ENCODE measurements at regions not wholly inside any gene's neighbourhood (a gene's known extent, or its start where the extent isn't known, plus 50 kb on each side); places are given as distances from the start of the nearest gene placed in this dataset.

DNA sequence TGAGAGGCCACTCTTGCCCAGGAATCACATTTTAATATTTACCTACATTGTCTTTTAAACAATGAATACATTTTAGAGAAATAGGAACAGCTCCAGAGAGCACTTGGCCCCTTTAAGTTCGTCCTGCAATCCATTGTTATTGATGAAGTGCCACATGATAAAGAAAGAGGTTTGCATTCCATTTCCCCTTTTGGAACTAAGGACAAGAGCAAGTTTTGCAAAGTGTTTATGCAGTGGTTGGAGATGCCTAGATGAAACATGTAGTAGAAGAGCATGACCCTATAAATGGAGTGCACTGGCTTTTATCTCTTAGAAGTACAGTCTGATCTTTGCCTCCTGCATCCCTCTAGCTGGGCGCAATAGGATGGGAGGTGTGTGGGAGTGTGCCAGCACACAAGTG, 118.7 kb upstream of the CNTNAP5 start:
- Mint-ChIP-seq H3K9me3 (peaks cover 11% of the 10 kb centered on the region), H3K4me3 (peak overlapping the region; percentile 12; the same call in 1 of the 2 replicates), H3K4me1 (peaks cover 31% of the 10 kb centered on the region), H3K27me3 (ENCODE audit: low read depth) (peaks cover 17% of the 10 kb centered on the region), H3K36me3 (peaks cover 10% of the 10 kb centered on the region), H3K27ac (no peak overlapping the region)
- ATAC-seq, result no peak
- ChIA-PET POLR2A (no interaction called here), CTCF (no interaction called here)
- TF ChIP-seq ZNF219 (CRISPR knock-in tag; IDR thresholded peaks at IDR 0.05; ENCODE audit: borderline replicate concordance) (no peak), ZNF396 (CRISPR knock-in tag; IDR thresholded peaks at IDR 0.05; ENCODE audit: borderline replicate concordance) (no peak), CBFB (CRISPR knock-in tag; IDR thresholded peaks at IDR 0.05; ENCODE audit: low read depth) (no peak), ZNF138 (CRISPR knock-in tag; conservative IDR thresholded peaks at IDR 0.05) (no peak), SMAD4 (CRISPR knock-in tag; IDR thresholded peaks at IDR 0.05) (no peak), ESRRA (CRISPR knock-in tag; IDR thresholded peaks at IDR 0.05; ENCODE audit: borderline replicate concordance) (no peak)
- TF ChIP-seq, protein P1, sequence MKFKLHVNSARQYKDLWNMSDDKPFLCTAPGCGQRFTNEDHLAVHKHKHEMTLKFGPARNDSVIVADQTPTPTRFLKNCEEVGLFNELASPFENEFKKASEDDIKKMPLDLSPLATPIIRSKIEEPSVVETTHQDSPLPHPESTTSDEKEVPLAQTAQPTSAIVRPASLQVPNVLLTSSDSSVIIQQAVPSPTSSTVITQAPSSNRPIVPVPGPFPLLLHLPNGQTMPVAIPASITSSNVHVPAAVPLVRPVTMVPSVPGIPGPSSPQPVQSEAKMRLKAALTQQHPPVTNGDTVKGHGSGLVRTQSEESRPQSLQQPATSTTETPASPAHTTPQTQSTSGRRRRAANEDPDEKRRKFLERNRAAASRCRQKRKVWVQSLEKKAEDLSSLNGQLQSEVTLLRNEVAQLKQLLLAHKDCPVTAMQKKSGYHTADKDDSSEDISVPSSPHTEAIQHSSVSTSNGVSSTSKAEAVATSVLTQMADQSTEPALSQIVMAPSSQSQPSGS (CRISPR knock-in tag; IDR thresholded peaks at IDR 0.05; ENCODE audit: borderline replicate concordance, low read depth), result no peak
- TF ChIP-seq, protein P2, sequence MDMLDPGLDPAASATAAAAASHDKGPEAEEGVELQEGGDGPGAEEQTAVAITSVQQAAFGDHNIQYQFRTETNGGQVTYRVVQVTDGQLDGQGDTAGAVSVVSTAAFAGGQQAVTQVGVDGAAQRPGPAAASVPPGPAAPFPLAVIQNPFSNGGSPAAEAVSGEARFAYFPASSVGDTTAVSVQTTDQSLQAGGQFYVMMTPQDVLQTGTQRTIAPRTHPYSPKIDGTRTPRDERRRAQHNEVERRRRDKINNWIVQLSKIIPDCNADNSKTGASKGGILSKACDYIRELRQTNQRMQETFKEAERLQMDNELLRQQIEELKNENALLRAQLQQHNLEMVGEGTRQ (CRISPR knock-in tag; IDR thresholded peaks at IDR 0.05), result no peak
- DNase-seq (ENCODE audit: low spot score), result no peak

DNA sequence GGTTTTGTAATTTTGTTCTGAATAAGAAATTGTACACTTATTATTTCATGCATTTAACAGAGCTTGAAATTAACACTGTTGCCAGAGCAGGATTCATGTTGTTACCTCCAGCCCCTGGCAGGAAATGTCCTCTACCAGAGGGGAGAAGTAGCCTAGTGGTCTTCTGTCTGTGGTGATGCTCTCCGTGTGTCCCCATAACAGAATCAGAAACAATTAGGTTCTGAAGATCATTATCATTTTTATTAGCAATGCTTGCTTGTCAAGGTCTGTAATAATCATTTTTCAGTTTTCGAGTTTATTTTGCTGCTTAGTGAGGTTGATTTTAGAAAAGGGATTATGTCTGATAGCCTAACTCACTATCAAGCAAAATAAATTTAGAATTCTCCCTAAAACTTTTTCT, 116.6 kb upstream of the CNTNAP5 start:
- CTCF ChIA-PET, result no interaction called here

DNA sequence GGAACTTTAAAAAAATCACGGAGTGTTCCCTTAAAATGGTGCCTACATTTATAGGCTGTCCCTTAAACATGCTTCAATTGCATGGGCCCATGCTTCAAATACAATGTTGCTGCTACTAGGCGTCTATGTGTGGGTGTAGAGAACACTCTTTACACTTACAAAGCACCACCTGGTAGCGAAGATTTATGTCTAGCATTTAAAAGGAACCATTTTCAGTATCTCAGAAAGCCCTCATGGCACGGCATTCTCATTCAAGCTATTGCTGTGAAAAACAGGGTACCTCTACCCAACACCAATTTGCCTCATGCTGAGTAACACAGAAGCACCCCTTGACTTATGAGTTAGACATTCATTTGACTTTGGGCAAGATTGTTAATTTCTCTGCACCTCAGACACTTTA, 112.9 kb upstream of the CNTNAP5 start:
- ATAC-seq, result no peak
- CTCF ChIA-PET, result no interaction called here
- Mint-ChIP-seq H3K27ac (no peak overlapping the region), H3K27me3 (ENCODE audit: low read depth) (peaks cover 9% of the 10 kb centered on the region), H3K9me3 (no peaks in the 10 kb centered on the region), H3K36me3 (no peaks in the 10 kb centered on the region), H3K4me3 (no peak overlapping the region), H3K4me1 (peaks cover 15% of the 10 kb centered on the region)
- DNase-seq (ENCODE audit: low spot score), result no peak
- POLR2A ChIA-PET, result no interaction called here
- TF ChIP-seq ZNF423 (CRISPR knock-in tag; IDR thresholded peaks at IDR 0.05), result no peak
- TF ChIP-seq KAT7 (CRISPR knock-in tag; IDR thresholded peaks at IDR 0.05; ENCODE audit: borderline replicate concordance), result no peak
- TF ChIP-seq, protein P3, sequence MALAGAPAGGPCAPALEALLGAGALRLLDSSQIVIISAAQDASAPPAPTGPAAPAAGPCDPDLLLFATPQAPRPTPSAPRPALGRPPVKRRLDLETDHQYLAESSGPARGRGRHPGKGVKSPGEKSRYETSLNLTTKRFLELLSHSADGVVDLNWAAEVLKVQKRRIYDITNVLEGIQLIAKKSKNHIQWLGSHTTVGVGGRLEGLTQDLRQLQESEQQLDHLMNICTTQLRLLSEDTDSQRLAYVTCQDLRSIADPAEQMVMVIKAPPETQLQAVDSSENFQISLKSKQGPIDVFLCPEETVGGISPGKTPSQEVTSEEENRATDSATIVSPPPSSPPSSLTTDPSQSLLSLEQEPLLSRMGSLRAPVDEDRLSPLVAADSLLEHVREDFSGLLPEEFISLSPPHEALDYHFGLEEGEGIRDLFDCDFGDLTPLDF (CRISPR knock-in tag; IDR thresholded peaks at IDR 0.05), result no peak
- TF ChIP-seq TEAD4 (CRISPR knock-in tag; IDR thresholded peaks at IDR 0.05), result no peak
- TF ChIP-seq JAZF1 (CRISPR knock-in tag; IDR thresholded peaks at IDR 0.05), result no peak
- TF ChIP-seq IRF2 (CRISPR knock-in tag; IDR thresholded peaks at IDR 0.05; ENCODE audit: borderline replicate concordance, low read depth), result no peak
- TF ChIP-seq, protein P1 (CRISPR knock-in tag; IDR thresholded peaks at IDR 0.05; ENCODE audit: borderline replicate concordance, low read depth), result no peak
- no peak for TF ChIP-seq ZNF121 (CRISPR knock-in tag; IDR thresholded peaks at IDR 0.05)
- no peak for TF ChIP-seq MXD4 (CRISPR knock-in tag; IDR thresholded peaks at IDR 0.05; ENCODE audit: borderline replicate concordance)

More for the DNA sequence above, 116.6 kb upstream of the CNTNAP5 start:
- Mint-ChIP-seq H3K36me3 (no peaks in the 10 kb centered on the region), H3K27me3 (ENCODE audit: low read depth) (peaks cover 17% of the 10 kb centered on the region), H3K9me3 (no peaks in the 10 kb centered on the region), H3K4me1 (peaks cover 31% of the 10 kb centered on the region), H3K4me3 (no peak overlapping the region), H3K27ac (no peak overlapping the region)
- no peak for DNase-seq (ENCODE audit: low spot score)
- POLR2A ChIA-PET, result no interaction called here
- TF ChIP-seq FOXP1 (CRISPR knock-in tag; IDR thresholded peaks at IDR 0.05; ENCODE audit: borderline replicate concordance) (no peak), NR2C2 (CRISPR knock-in tag; IDR thresholded peaks at IDR 0.05) (no peak), NFYB (CRISPR knock-in tag; conservative IDR thresholded peaks at IDR 0.05; ENCODE audit: low read depth) (no peak), JUN (CRISPR knock-in tag; IDR thresholded peaks at IDR 0.05) (no peak), SOX15 (CRISPR knock-in tag; IDR thresholded peaks at IDR 0.05) (no peak), ZNF317 (CRISPR knock-in tag; IDR thresholded peaks at IDR 0.05; ENCODE audit: borderline replicate concordance, low read depth) (no peak), SP1 (CRISPR knock-in tag; conservative IDR thresholded peaks at IDR 0.05) (no peak), KAT7 (CRISPR knock-in tag; IDR thresholded peaks at IDR 0.05; ENCODE audit: borderline replicate concordance) (no peak), CREM (CRISPR knock-in tag; IDR thresholded peaks at IDR 0.05) (no peak), HMGA2 (CRISPR knock-in tag; IDR thresholded peaks at IDR 0.05) (no peak)
- TF ChIP-seq, protein P2 (CRISPR knock-in tag; IDR thresholded peaks at IDR 0.05), result no peak
- TF ChIP-seq, protein P3 (CRISPR knock-in tag; IDR thresholded peaks at IDR 0.05), result no peak
- TF ChIP-seq, protein P4, sequence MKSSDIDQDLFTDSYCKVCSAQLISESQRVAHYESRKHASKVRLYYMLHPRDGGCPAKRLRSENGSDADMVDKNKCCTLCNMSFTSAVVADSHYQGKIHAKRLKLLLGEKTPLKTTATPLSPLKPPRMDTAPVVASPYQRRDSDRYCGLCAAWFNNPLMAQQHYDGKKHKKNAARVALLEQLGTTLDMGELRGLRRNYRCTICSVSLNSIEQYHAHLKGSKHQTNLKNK (CRISPR knock-in tag; IDR thresholded peaks at IDR 0.05), result no peak
- TF ChIP-seq, protein P5, sequence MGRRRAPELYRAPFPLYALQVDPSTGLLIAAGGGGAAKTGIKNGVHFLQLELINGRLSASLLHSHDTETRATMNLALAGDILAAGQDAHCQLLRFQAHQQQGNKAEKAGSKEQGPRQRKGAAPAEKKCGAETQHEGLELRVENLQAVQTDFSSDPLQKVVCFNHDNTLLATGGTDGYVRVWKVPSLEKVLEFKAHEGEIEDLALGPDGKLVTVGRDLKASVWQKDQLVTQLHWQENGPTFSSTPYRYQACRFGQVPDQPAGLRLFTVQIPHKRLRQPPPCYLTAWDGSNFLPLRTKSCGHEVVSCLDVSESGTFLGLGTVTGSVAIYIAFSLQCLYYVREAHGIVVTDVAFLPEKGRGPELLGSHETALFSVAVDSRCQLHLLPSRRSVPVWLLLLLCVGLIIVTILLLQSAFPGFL (CRISPR knock-in tag; IDR thresholded peaks at IDR 0.05; ENCODE audit: borderline replicate concordance), result no peak
- no peak for ATAC-seq

Measured in WTC11 (cell line).